ENCODE measurements at regions not wholly inside any gene's neighbourhood (a gene's known extent, or its start where the extent isn't known, plus 50 kb on each side); places are given as distances from the start of the nearest gene placed in this dataset.

DNA sequence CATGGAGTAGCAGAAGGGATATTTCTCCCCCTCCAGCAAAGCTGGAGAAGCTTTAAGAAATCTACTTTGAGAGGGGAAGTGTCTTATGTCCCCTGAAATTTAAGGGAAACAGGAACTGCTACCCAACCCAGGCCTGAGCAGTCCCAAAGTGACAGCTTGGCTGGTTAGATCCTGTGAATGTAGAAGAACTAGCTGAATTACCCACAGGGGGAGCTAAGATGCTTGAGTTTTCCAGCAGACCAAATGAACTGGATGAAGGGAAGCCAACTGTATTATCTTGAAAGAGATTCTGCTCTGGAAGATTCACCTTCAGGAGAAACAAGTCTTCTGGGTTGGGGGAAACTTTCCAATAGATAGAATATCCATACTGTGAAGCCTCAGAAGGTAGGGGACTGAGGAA is 303.3 kb upstream of the MMS22L start:
- TF ChIP-seq CTCF (IDR thresholded peaks at IDR 0.05) = no peak
- TF ChIP-seq POLR2A (IDR thresholded peaks at IDR 0.05) = no peak

All from testis (tissue), 2 donors.